ENCODE measurements at regions not wholly inside any gene's neighbourhood (a gene's known extent, or its start where the extent isn't known, plus 50 kb on each side); places are given as distances from the start of the nearest gene placed in this dataset.

GRCh38 chr12:67782573-67782972 lies 134.0 kb downstream of the DYRK2 start:
- no peak overlapping the region for H3K9ac ChIP-seq (ENCODE audit: low read length)
- TF ChIP-seq EZH2phosphoT487 (conservative IDR thresholded peaks at IDR 0.05; ENCODE audit: low read length) (no peak), CTCF (IDR thresholded peaks at IDR 0.05; ENCODE audit: insufficient read depth, low read length, poor library complexity, severe bottlenecking) (no peak)
- H3K9me2 ChIP-seq (replicated peaks; ENCODE audit: insufficient read depth, low read length): no peaks in the 10 kb centered on the region
- H3K9me3 ChIP-seq (ENCODE audit: insufficient read depth, low read length): no peaks in the 10 kb centered on the region
- H3K4me3 ChIP-seq (ENCODE audit: insufficient read depth, low read length, poor library complexity, severe bottlenecking): no peak overlapping the region
- no peaks in the 10 kb centered on the region for H3F3A ChIP-seq (ENCODE audit: insufficient read depth)
- no peaks in the 10 kb centered on the region for H3K79me2 ChIP-seq (ENCODE audit: insufficient read depth, low read length)
- no peak overlapping the region for H3K27ac ChIP-seq (ENCODE audit: low read depth, low read length)
- no peaks in the 10 kb centered on the region for H4K20me1 ChIP-seq (ENCODE audit: low read depth, low read length)
- H3K36me3 ChIP-seq (ENCODE audit: low read length): no peaks in the 10 kb centered on the region
- no peak overlapping the region for H2AFZ ChIP-seq (ENCODE audit: low read depth, low read length, severe bottlenecking)
- H3K4me2 ChIP-seq (ENCODE audit: low read depth, low read length, poor library complexity, severe bottlenecking): no peak overlapping the region
- H3K27me3 ChIP-seq (ENCODE audit: low read length): no peaks in the 10 kb centered on the region

- no peak for TF ChIP-seq EZH2phosphoT487 (conservative IDR thresholded peaks at IDR 0.05; ENCODE audit: low read length)
- no peak overlapping the region for H3K9ac ChIP-seq (ENCODE audit: low read length)
- no peaks in the 10 kb centered on the region for H4K20me1 ChIP-seq (ENCODE audit: low read depth, low read length)
- H3K4me3 ChIP-seq (ENCODE audit: insufficient read depth, low read length, poor library complexity, severe bottlenecking): no peak overlapping the region
- no peaks in the 10 kb centered on the region for H3F3A ChIP-seq (ENCODE audit: insufficient read depth)
- no peaks in the 10 kb centered on the region for H3K36me3 ChIP-seq (ENCODE audit: low read length)
- no peak overlapping the region for H2AFZ ChIP-seq (ENCODE audit: low read depth, low read length, severe bottlenecking)
- H3K9me3 ChIP-seq (ENCODE audit: insufficient read depth, low read length): no peaks in the 10 kb centered on the region
- no peak overlapping the region for H3K4me2 ChIP-seq (ENCODE audit: low read depth, low read length, poor library complexity, severe bottlenecking)
- H3K79me2 ChIP-seq (ENCODE audit: insufficient read depth, low read length): no peaks in the 10 kb centered on the region
- H3K9me2 ChIP-seq (replicated peaks; ENCODE audit: insufficient read depth, low read length): no peaks in the 10 kb centered on the region
- H3K27ac ChIP-seq (ENCODE audit: low read depth, low read length): no peak overlapping the region
- no peaks in the 10 kb centered on the region for H3K27me3 ChIP-seq (ENCODE audit: low read length)
Observed at GRCh38 chr12:67783393-67783792, 134.8 kb downstream of the DYRK2 start.

GRCh38 chr12:67784831-67785230 lies 136.3 kb downstream of the DYRK2 start:
- Histone ChIP-seq H3K4me2 (ENCODE audit: low read depth, low read length, poor library complexity, severe bottlenecking) (no peak overlapping the region), H3K27me3 (ENCODE audit: low read length) (no peaks in the 10 kb centered on the region), H3K9me2 (replicated peaks; ENCODE audit: insufficient read depth, low read length) (no peaks in the 10 kb centered on the region), H3K36me3 (ENCODE audit: low read length) (no peaks in the 10 kb centered on the region), H3K4me3 (ENCODE audit: insufficient read depth, low read length, poor library complexity, severe bottlenecking) (no peak overlapping the region), H3F3A (ENCODE audit: insufficient read depth) (no peaks in the 10 kb centered on the region), H3K9me3 (ENCODE audit: insufficient read depth, low read length) (no peaks in the 10 kb centered on the region), H2AFZ (ENCODE audit: low read depth, low read length, severe bottlenecking) (no peak overlapping the region), H4K20me1 (ENCODE audit: low read depth, low read length) (no peaks in the 10 kb centered on the region), H3K79me2 (ENCODE audit: insufficient read depth, low read length) (no peaks in the 10 kb centered on the region), H3K27ac (ENCODE audit: low read depth, low read length) (no peak overlapping the region), H3K9ac (ENCODE audit: low read length) (no peak overlapping the region)
- TF ChIP-seq EZH2phosphoT487 (conservative IDR thresholded peaks at IDR 0.05; ENCODE audit: low read length) (no peak), CTCF (IDR thresholded peaks at IDR 0.05; ENCODE audit: insufficient read depth, low read length, poor library complexity, severe bottlenecking) (no peak)

- H3K9me2 ChIP-seq (replicated peaks; ENCODE audit: insufficient read depth, low read length): no peaks in the 10 kb centered on the region
- peak overlapping the region; percentile 18 for H3K4me2 ChIP-seq (ENCODE audit: low read depth, low read length, poor library complexity, severe bottlenecking)
- no peak overlapping the region for H3K4me3 ChIP-seq (ENCODE audit: insufficient read depth, low read length, poor library complexity, severe bottlenecking)
- H3K27me3 ChIP-seq (ENCODE audit: low read length): no peaks in the 10 kb centered on the region
- H4K20me1 ChIP-seq (ENCODE audit: low read depth, low read length): no peaks in the 10 kb centered on the region
- no peaks in the 10 kb centered on the region for H3K79me2 ChIP-seq (ENCODE audit: insufficient read depth, low read length)
- no peak overlapping the region for H2AFZ ChIP-seq (ENCODE audit: low read depth, low read length, severe bottlenecking)
- no peak overlapping the region for H3K27ac ChIP-seq (ENCODE audit: low read depth, low read length)
- no peak for TF ChIP-seq CTCF (IDR thresholded peaks at IDR 0.05; ENCODE audit: insufficient read depth, low read length, poor library complexity, severe bottlenecking)
- TF ChIP-seq EZH2phosphoT487 (conservative IDR thresholded peaks at IDR 0.05; ENCODE audit: low read length): no peak
- H3K9me3 ChIP-seq (ENCODE audit: insufficient read depth, low read length): no peaks in the 10 kb centered on the region
- H3K9ac ChIP-seq (ENCODE audit: low read length): no peak overlapping the region
- H3K36me3 ChIP-seq (ENCODE audit: low read length): no peaks in the 10 kb centered on the region
- no peaks in the 10 kb centered on the region for H3F3A ChIP-seq (ENCODE audit: insufficient read depth)
Observed at GRCh38 chr12:67786086-67786485, 137.5 kb downstream of the DYRK2 start.

Measured in SU-DHL-6 (cell line).